NB4 (cell line): ENCODE measurements at regions not wholly inside any gene's neighbourhood (a gene's known extent, or its start where the extent isn't known, plus 50 kb on each side); places are given as distances from the start of the nearest gene placed in this dataset.

Experiments used
- DNase-seq: peaks from one replicate; pipeline ENCODE4 v3.0.0; 2010; ENCODE audit warnings: low read depth
- H3K4me3 ChIP-seq: one replicate; pipeline ENCODE4 v1.5.1; 2011; ENCODE audit warnings: mild to moderate bottlenecking, low read depth, low read length, moderate library complexity
- MYC ChIP-seq: IDR thresholded peaks from 2 replicates; pipeline ENCODE4 v1.6.1; 2011; ENCODE audit warnings: low read depth, low read length
- POLR2A ChIP-seq: IDR thresholded peaks from 2 replicates; pipeline ENCODE4 v1.6.1; 2011; ENCODE audit warnings: mild to moderate bottlenecking; ENCODE audit not compliant: insufficient read length; ENCODE audit errors: extremely low read depth
- TF ChIP-seq, protein P1 (sequence below): IDR thresholded peaks from one replicate; pipeline ENCODE4 v1.5.1; 2012; ENCODE audit warnings: low read depth, low read length
- TF ChIP-seq, protein P2 (sequence below): IDR thresholded peaks from 2 replicates; pipeline ENCODE4 v1.6.1; 2011; ENCODE audit warnings: low read depth, low read length

DNA sequence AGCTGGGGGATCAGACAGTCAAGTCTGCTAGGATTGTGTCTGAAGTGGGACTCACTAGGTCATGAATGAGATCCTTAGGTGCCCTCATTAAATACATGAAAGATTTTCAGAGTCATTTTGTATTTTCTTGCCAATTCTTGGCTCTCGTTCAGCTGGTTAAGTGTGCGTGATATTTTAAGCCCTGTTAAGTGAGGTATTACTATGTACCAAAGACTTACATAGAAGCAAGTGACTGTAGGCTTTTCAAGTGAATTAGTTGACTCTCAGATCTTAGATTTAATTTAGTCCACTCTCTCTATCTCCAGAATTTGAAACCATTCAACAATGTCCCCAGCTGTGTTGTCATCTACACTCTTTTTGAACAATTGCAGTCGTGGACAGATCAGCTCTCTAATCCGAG is 219.4 kb downstream of the FOXL1 start:
- TF ChIP-seq, protein P1, sequence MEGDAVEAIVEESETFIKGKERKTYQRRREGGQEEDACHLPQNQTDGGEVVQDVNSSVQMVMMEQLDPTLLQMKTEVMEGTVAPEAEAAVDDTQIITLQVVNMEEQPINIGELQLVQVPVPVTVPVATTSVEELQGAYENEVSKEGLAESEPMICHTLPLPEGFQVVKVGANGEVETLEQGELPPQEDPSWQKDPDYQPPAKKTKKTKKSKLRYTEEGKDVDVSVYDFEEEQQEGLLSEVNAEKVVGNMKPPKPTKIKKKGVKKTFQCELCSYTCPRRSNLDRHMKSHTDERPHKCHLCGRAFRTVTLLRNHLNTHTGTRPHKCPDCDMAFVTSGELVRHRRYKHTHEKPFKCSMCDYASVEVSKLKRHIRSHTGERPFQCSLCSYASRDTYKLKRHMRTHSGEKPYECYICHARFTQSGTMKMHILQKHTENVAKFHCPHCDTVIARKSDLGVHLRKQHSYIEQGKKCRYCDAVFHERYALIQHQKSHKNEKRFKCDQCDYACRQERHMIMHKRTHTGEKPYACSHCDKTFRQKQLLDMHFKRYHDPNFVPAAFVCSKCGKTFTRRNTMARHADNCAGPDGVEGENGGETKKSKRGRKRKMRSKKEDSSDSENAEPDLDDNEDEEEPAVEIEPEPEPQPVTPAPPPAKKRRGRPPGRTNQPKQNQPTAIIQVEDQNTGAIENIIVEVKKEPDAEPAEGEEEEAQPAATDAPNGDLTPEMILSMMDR = no peak
- TF ChIP-seq MYC = no peak
- TF ChIP-seq, protein P2, sequence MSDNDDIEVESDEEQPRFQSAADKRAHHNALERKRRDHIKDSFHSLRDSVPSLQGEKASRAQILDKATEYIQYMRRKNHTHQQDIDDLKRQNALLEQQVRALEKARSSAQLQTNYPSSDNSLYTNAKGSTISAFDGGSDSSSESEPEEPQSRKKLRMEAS = no peak
- no peak for TF ChIP-seq POLR2A
- DNase-seq = no peak
- no peak overlapping the region for H3K4me3 ChIP-seq

DNA sequence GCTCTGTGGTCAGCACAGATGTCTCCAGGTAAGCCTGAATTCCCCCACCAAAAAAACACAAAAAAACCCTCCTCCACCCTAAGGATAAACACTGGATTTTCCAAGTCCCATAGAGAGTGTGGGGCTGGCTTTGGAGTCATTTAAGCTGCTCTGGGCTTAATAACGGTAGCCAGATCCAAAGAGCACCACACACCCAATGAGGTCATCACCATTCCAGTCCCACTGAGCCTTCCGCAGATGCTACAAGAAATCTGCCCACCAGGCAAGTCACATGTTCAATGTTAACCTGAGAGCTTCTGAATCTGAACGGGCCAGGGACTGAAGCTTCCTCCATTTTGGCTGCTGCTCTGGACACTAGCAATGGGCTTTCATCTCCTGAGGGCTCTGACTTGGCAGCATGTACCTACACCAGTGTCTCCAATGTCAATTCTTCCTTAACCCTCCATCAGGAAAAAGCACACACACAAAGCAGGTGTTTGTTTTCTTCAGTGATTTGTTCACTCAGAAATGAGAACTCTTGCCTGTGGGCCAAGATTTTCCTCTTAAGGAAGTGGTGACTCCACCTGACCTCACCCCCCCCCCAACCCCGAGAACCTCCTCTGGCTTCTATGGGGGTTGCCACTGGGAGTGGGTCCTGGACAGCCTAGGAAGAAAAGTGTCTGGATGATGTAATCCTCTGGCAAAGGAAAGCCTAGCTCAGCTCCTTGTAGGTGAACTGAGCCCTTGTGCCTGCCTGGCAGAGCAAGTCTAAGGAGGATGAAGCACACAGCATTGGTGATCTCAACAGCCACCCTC is 220.1 kb downstream of the FOXL1 start:
- DNase-seq = no peak
- TF ChIP-seq MYC (no peak), POLR2A (no peak)
- TF ChIP-seq, protein P1 = no peak
- TF ChIP-seq, protein P2 = no peak

DNA sequence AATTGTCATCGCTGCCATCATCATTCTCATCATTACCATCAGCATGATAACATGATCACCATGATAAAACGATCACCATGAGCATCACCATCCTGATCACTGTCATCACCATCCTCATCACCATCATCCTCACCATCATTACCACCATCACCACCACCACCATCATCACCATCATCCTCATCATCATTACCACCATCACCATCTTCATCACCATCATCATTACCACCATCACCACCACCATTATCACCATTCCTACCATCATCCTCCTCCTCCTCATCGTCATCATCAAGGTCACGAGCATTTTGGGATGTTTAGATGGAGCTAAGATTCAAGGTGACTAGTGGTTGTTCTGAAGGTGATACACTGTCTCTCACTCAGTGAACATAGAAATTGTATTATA is 221.0 kb downstream of the FOXL1 start:
- no peak for DNase-seq
- H3K4me3 ChIP-seq = no peak overlapping the region
- TF ChIP-seq, protein P2 = no peak
- TF ChIP-seq, protein P1 = no peak
- TF ChIP-seq POLR2A = no peak
- TF ChIP-seq MYC = no peak

More for the DNA sequence above, 220.1 kb downstream of the FOXL1 start:
- no peak overlapping the region for H3K4me3 ChIP-seq

DNA sequence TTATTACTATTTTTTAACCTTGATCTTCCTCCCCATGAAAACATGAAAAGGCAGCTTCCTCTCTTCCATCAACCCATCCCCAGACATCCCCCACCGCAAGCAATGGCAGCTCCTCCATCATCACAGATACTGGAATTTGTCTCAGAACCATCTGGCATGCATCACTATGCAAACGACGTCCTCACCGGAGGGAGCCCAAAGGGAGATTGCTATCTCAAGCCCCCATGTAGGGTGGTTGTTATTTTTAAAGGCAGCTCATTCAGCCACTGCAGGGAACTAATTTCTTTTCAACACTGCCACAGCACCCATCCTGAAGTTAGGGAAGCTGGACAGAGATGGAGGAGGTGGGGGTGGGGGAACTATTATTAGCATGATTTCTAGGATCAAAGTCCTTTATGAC is 222.5 kb downstream of the FOXL1 start:
- H3K4me3 ChIP-seq = no peak overlapping the region
- DNase-seq = no peak
- TF ChIP-seq POLR2A (no peak), MYC (no peak)
- TF ChIP-seq, protein P1 = no peak
- TF ChIP-seq, protein P2 = no peak

DNA sequence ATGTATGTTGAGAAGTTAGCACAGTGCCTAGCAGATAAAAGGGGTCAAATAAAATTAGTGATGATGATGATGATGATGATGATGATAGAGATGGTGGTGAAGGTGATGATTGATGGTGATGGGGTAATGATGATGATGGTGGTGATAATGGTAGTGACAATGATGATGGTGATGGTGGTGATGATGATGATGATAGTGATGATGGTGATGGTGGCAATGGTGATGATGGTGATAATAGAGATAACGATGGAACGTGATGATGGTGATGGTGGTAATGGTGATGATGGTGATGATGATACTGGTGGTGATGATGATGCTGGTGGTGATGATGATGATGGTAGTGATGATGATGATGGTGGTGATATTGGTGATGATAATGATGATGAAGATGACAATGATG is 223.7 kb downstream of the FOXL1 start:
- no peak for DNase-seq
- TF ChIP-seq POLR2A (no peak), MYC (no peak)
- TF ChIP-seq, protein P1 = no peak
- TF ChIP-seq, protein P2 = no peak

More for the DNA sequence above, 223.7 kb downstream of the FOXL1 start:
- no peak overlapping the region for H3K4me3 ChIP-seq
